ENCODE measurements at regions not wholly inside any gene's neighbourhood (a gene's known extent, or its start where the extent isn't known, plus 50 kb on each side); places are given as distances from the start of the nearest gene placed in this dataset.

DNA sequence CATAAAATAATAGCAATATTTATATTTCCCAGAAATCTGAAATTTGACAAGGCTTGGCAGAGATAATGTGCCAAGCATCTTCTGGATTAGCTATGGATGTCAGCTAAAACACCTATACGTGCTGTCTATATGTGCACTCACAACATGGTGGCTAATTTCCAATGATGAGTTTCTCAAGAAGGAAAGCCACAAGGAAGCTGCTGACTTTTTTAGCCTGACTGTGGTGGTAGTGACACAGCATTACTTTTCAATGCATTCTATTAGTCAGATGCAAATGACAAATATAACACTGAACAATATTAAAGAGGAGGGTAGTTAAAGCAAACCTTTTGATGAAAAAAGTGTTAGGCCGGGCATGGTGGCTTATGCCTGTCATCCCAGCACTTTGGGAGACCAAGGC is 101.7 kb upstream of the CCDC54 start:
- DNase-seq: no peak
- WGBS, 2 donors: 85 to 87% methylated on average over 2 of the region's 2 CpGs

DNA sequence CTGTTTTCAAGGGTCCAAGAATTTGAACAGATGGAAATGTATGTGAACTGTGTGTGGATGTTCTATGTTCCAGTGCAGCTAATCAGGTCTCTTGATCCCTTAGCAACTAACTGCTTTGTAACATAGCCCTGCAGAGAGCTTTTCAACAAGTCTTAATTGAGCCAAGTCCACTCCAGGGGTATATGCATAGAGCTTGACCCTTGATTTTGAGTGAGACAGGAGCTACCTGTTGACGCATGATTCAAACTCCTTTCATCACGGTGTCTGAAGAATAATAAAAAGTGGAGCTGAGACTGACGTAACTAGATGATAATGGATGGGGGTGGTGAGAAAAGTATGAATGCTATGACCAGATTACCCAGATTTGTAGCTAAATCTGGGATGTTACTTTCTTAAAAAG is 93.3 kb upstream of the CCDC54 start:
- no peak for TF ChIP-seq POLR2A (IDR thresholded peaks at IDR 0.05)
- no peak for TF ChIP-seq EP300 (IDR thresholded peaks at IDR 0.05)
- no peak for TF ChIP-seq POLR2AphosphoS5 (IDR thresholded peaks at IDR 0.05)
- TF ChIP-seq, protein P1, sequence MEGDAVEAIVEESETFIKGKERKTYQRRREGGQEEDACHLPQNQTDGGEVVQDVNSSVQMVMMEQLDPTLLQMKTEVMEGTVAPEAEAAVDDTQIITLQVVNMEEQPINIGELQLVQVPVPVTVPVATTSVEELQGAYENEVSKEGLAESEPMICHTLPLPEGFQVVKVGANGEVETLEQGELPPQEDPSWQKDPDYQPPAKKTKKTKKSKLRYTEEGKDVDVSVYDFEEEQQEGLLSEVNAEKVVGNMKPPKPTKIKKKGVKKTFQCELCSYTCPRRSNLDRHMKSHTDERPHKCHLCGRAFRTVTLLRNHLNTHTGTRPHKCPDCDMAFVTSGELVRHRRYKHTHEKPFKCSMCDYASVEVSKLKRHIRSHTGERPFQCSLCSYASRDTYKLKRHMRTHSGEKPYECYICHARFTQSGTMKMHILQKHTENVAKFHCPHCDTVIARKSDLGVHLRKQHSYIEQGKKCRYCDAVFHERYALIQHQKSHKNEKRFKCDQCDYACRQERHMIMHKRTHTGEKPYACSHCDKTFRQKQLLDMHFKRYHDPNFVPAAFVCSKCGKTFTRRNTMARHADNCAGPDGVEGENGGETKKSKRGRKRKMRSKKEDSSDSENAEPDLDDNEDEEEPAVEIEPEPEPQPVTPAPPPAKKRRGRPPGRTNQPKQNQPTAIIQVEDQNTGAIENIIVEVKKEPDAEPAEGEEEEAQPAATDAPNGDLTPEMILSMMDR (IDR thresholded peaks at IDR 0.05): no peak
- no peaks in the 10 kb centered on the region for H3K4me1 ChIP-seq
- 64 to 75% methylated on average over 3 of the region's 3 CpGs for WGBS, 2 donors

More for the DNA sequence above, 101.7 kb upstream of the CCDC54 start:
- Histone ChIP-seq H3K36me3 (no peaks in the 10 kb centered on the region), H3K9me3 (no peaks in the 10 kb centered on the region), H3K4me3 (no peak overlapping the region), H3K4me1 (no peaks in the 10 kb centered on the region), H3K27ac (no peak overlapping the region), H3K27me3 (no peaks in the 10 kb centered on the region)
- no peak for ATAC-seq (ENCODE audit: low FRiP score in 2 of 2)
- no peak for TF ChIP-seq EP300 (IDR thresholded peaks at IDR 0.05)
- TF ChIP-seq POLR2A (IDR thresholded peaks at IDR 0.05): no peak
- TF ChIP-seq, protein P1 (IDR thresholded peaks at IDR 0.05): no peak
- TF ChIP-seq POLR2AphosphoS5 (IDR thresholded peaks at IDR 0.05): no peak

DNA sequence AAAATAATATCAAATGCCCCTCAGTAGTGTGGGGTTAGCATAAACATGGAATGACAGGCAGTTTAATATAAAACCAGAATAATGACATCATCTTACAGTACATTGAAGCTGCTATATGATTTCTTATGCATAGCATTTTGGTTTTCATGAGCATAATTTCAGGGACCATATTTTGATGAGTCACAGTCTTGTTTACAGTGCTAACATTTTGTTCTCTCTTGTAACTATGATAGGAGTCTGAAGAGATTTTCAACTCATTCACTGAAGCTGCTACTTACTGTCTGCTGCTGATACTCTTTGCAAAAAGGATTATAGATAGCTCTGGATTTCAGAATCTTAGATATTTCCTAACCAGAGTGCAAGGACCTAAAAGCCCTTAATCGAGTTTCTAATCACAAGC is 92.6 kb upstream of the CCDC54 start:
- Histone ChIP-seq H3K36me3 (no peaks in the 10 kb centered on the region), H3K9me3 (no peaks in the 10 kb centered on the region), H3K4me3 (no peak overlapping the region), H3K27ac (no peak overlapping the region), H3K27me3 (no peaks in the 10 kb centered on the region), H3K4me1 (no peaks in the 10 kb centered on the region)
- no peak for ATAC-seq (ENCODE audit: low FRiP score in 2 of 2)
- TF ChIP-seq EP300 (IDR thresholded peaks at IDR 0.05): no peak
- TF ChIP-seq POLR2AphosphoS5 (IDR thresholded peaks at IDR 0.05): no peak
- TF ChIP-seq POLR2A (IDR thresholded peaks at IDR 0.05): no peak
- TF ChIP-seq, protein P1 (IDR thresholded peaks at IDR 0.05): no peak
- 65 to 70% methylated on average over 1 of the region's 1 CpG for WGBS, 2 donors
- no peak for DNase-seq

More for the DNA sequence above, 93.3 kb upstream of the CCDC54 start:
- H3K9me3 ChIP-seq: no peaks in the 10 kb centered on the region
- no peaks in the 10 kb centered on the region for H3K27me3 ChIP-seq
- H3K27ac ChIP-seq: no peak overlapping the region
- H3K4me3 ChIP-seq: no peak overlapping the region
- ATAC-seq (ENCODE audit: low FRiP score in 2 of 2): no peak
- no peaks in the 10 kb centered on the region for H3K36me3 ChIP-seq
- no peak for DNase-seq

DNA sequence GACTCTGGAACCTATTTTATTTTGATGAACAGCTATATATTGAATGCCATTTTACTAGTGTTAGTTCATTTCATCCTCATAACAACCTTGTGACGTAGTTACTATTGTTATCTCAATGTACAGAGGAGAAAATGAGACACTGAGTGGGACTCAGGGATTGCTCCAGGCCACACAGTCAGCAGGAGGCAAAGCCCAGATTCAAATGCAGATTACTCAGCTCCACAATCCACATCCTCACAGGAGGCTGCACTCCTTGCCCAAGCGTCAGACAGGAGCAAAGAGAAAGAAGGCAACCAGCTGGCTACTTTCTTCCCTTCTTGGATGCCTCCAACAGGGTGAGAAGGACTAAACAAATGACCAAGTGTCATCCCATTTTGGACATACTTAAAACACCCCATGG is 92.0 kb upstream of the CCDC54 start:
- H3K4me1 ChIP-seq: no peaks in the 10 kb centered on the region
- no peaks in the 10 kb centered on the region for H3K9me3 ChIP-seq
- H3K4me3 ChIP-seq: no peak overlapping the region
- ATAC-seq (ENCODE audit: low FRiP score in 2 of 2): no peak
- 93% methylated on average over 2 of the region's 2 CpGs for WGBS, 2 donors
- no peak overlapping the region for H3K27ac ChIP-seq
- DNase-seq: no peak
- TF ChIP-seq POLR2AphosphoS5 (IDR thresholded peaks at IDR 0.05): no peak
- TF ChIP-seq EP300 (IDR thresholded peaks at IDR 0.05): no peak
- TF ChIP-seq, protein P1 (IDR thresholded peaks at IDR 0.05): no peak
- no peak for TF ChIP-seq POLR2A (IDR thresholded peaks at IDR 0.05)
- no peaks in the 10 kb centered on the region for H3K36me3 ChIP-seq
- H3K27me3 ChIP-seq: no peaks in the 10 kb centered on the region

DNA sequence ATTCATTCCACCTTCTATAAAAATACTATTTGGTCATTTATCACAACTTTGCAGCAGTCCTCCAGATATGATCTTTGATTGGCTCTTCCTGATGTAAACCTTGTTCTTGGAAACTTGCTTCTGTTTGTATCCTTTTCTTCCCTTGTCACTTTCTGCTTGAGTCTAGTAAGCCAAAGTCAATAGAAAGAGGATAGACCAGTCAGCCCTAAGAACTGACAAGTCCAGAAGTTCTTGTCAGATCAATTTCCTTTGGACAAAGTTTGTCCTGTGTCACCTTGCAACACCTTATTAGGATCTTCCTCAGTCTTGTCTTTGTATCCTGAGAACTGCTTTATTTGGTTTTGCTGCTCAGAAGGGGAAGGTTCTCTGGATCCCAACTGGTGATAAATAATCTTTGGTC is 87.9 kb upstream of the CCDC54 start:
- H3K27ac ChIP-seq: no peak overlapping the region
- no peak for ATAC-seq (ENCODE audit: low FRiP score in 2 of 2)
- TF ChIP-seq, protein P1 (IDR thresholded peaks at IDR 0.05): no peak
- no peak for TF ChIP-seq EP300 (IDR thresholded peaks at IDR 0.05)
- no peak for TF ChIP-seq POLR2AphosphoS5 (IDR thresholded peaks at IDR 0.05)
- TF ChIP-seq POLR2A (IDR thresholded peaks at IDR 0.05): no peak
- no peaks in the 10 kb centered on the region for H3K4me1 ChIP-seq
- no peak for DNase-seq
- no peak overlapping the region for H3K4me3 ChIP-seq
- H3K36me3 ChIP-seq: no peaks in the 10 kb centered on the region
- no peaks in the 10 kb centered on the region for H3K9me3 ChIP-seq
- H3K27me3 ChIP-seq: no peaks in the 10 kb centered on the region

Measured in upper lobe of left lung (tissue), 6 donors.